ENCODE measurements at regions not wholly inside any gene's neighbourhood (a gene's known extent, or its start where the extent isn't known, plus 50 kb on each side); places are given as distances from the start of the nearest gene placed in this dataset.

DNA sequence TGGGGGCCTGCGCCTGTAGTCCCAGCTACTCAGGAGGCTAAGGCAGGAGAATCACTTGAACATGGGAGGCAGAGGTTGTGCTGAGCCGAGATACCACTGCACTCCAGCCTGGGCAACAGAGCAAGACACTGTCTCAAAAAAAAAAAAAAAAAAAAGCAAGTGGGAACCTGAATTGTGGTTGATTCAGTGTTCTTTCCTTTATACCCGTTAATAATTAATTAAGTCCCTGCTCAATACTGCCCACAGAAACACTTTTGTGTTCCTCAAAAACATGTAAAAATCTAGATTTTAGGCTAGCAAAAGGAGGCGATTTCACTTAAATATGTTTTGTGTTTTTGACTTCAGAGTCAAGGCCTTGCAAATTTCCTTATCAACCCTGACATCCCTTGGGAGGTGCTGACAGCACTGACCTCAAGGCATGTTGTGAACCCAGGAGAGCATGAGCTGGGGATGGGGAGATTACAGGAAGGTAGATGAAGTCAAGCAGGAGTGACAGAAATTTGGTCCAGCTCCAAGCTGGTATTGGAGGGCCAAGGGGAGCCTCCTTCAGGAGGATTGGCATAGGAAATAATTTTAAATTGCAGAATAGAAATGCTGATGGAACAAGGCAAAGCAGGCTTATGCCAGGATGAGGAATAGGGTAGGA, 89.0 kb upstream of the PNPT1 start:
- no peak overlapping the region; the same call in 1 of the 2 replicates for H2BK20ac ChIP-seq (ENCODE audit: low read depth, low read length)
- peak overlapping the region; percentile 72 for H2AK5ac ChIP-seq (ENCODE audit: low read depth, low read length)
- dilution Hi-C loops (cut with HindIII; ENCODE audit: low sequenced_read_pairs, unreplicated experiment) (no loop called here), in situ Hi-C loops (cut with MboI; ENCODE audit: low sequenced_read_pairs) (no loop called here), intact Hi-C loops (cut with micrococcal nuclease) (no loop called here)
- H3K56ac ChIP-seq (ENCODE audit: extremely low read depth, insufficient read depth, low read length) = no peak overlapping the region
- peak overlapping the region; percentile 63; the same call in 2 of the 3 replicates for H2BK15ac ChIP-seq (ENCODE audit: low read depth, low read length)
- H3K23ac ChIP-seq (ENCODE audit: low read depth, low read length) = no peak overlapping the region
- DNase-seq (no peak), ATAC-seq (ENCODE audit: low read depth) (no peak)
- H2BK5ac ChIP-seq (ENCODE audit: low read depth, low read length, poor library complexity, severe bottlenecking) = no peak overlapping the region
- H3K18ac ChIP-seq (ENCODE audit: low read depth, low read length) = no peak overlapping the region
- H3K4ac ChIP-seq (ENCODE audit: low read depth, low read length) = peak overlapping the region; percentile 19; the same call in 1 of the 2 replicates
- no peak overlapping the region for H4K8ac ChIP-seq (ENCODE audit: low read depth in 2 of 2, low read length in 2 of 2)
- H3K14ac ChIP-seq (replicated peaks; ENCODE audit: low read depth, low read length) = 0 out of 2 replicates have a peak overlapping the region, but pooled peaks have one; percentile 46
- BruUV-seq (replicated peaks) = no TSS peak
- no peak overlapping the region for H4K5ac ChIP-seq (ENCODE audit: low read depth, low read length)
- no peaks in the 10 kb centered on the region for H3K79me1 ChIP-seq (ENCODE audit: low read depth in 1 of 2, low read length in 2 of 2)
- ChIA-PET CTCF (no interaction called here), POLR2A (ENCODE audit: unreplicated experiment) (no interaction called here)
- H3K27ac ChIP-seq (ENCODE audit: insufficient read depth, low read length) = no peak overlapping the region
- H3K27me3 ChIP-seq (ENCODE audit: control insufficient read depth, insufficient read depth, low read length) = no peaks in the 10 kb centered on the region
- no peak overlapping the region for H2AK9ac ChIP-seq (replicated peaks; ENCODE audit: low read depth, low read length, poor library complexity)
- peaks cover 5% of the 10 kb centered on the region; the same call in 1 of the 2 replicates for H3K4me1 ChIP-seq (ENCODE audit: control insufficient read depth, insufficient read depth, low read length)
- no peak overlapping the region for H3K4me2 ChIP-seq (ENCODE audit: low read depth, low read length)
- H3K9me3 ChIP-seq (ENCODE audit: control insufficient read depth, insufficient read depth, low read length) = no peaks in the 10 kb centered on the region
- H4K91ac ChIP-seq (ENCODE audit: insufficient read depth, low read depth, low read length) = peak overlapping the region; percentile 68
- H3K4me3 ChIP-seq (ENCODE audit: insufficient read depth, low read depth, low read length) = no peak overlapping the region
- H3K9me1 ChIP-seq (ENCODE audit: insufficient read depth, low read length) = peaks cover 6% of the 10 kb centered on the region
- H4K20me1 ChIP-seq (ENCODE audit: insufficient read depth, low read length) = no peaks in the 10 kb centered on the region
- H3K9ac ChIP-seq (ENCODE audit: low read depth, low read length) = no peak overlapping the region
- no peaks in the 10 kb centered on the region for H3K36me3 ChIP-seq (ENCODE audit: control insufficient read depth, insufficient read depth, low read length)
- TF ChIP-seq RAD21 (IDR thresholded peaks at IDR 0.05; ENCODE audit: low read length) (no peak), CEBPB (IDR thresholded peaks at IDR 0.05; ENCODE audit: low read depth, low read length) (no peak), MXI1 (IDR thresholded peaks at IDR 0.05; ENCODE audit: borderline replicate concordance, low read depth, low read length) (no peak), RCOR1 (IDR thresholded peaks at IDR 0.05; ENCODE audit: insufficient replicate concordance, low read length) (no peak), RFX5 (IDR thresholded peaks at IDR 0.05; ENCODE audit: low read depth, low read length) (no peak)
- no CpG with 5 or more reads among the region's 4 CpGs for WGBS, 2 experiments (ENCODE audit: extremely low coverage in 2 of 2, insufficient read length in 1 of 2)
- no peak overlapping the region for H2AFZ ChIP-seq (replicated peaks; ENCODE audit: low read length, poor library complexity)
- no peak overlapping the region for H2BK120ac ChIP-seq (ENCODE audit: low read depth, low read length)

All from IMR-90 (cell line).